IMR-90 (cell line): ENCODE measurements at regions not wholly inside any gene's neighbourhood (a gene's known extent, or its start where the extent isn't known, plus 50 kb on each side); places are given as distances from the start of the nearest gene placed in this dataset.

Source experiments
- ATAC-seq: fragments of 200-7000 bp; cut with Tn5 transposase; 2 replicates; pipeline ENCODE4 v1.9.1; 2020; ENCODE audit warnings: low read depth, mild to moderate bottlenecking, moderate library complexity
- BruUV-seq: library from RNA; stranded (reverse); fragments of 400-500 nt; replicated peaks from 2 replicates; lab custom pipeline; 2021; lab: Mats Ljungman, UMichigan
- CTCF ChIA-PET: fragments of 300-600 bp; formaldehyde crosslinking; extraction: SDS; loops from one replicate; lab custom pipeline; 2021; ENCODE audit warnings: antibody characterized with exemption; lab: Yijun Ruan, JAX
- POLR2A ChIA-PET: fragments of 300-600 bp; sonication (Branson Sonifier 250); formaldehyde crosslinking; loops from one replicate; lab custom pipeline; 2022; ENCODE audit warnings: antibody characterized with exemption; ENCODE audit not compliant: unreplicated experiment; lab: Charles Lee
- DNase-seq: peaks from one replicate; pipeline ENCODE4 v3.0.0; 2013
- H2AFZ ChIP-seq: replicated peaks from 2 replicates; pipeline ENCODE3; 2013; ENCODE audit warnings: low read length, mild to moderate bottlenecking; ENCODE audit not compliant: poor library complexity
- H2AK5ac ChIP-seq: 2 replicates; pipeline ENCODE4 v1.6.1; 2013; ENCODE audit warnings: low read depth, low read length, inconsistent platforms
- H2AK9ac ChIP-seq: replicated peaks from 2 replicates; pipeline ENCODE3; 2013; ENCODE audit warnings: mild to moderate bottlenecking, low read depth, low read length, moderate library complexity; ENCODE audit not compliant: poor library complexity
- H2BK120ac ChIP-seq: 2 replicates; pipeline ENCODE4 v1.6.1; 2013; ENCODE audit warnings: low read depth, low read length, inconsistent platforms
- H2BK15ac ChIP-seq: 3 replicates; pipeline ENCODE4 v1.6.1; 2013; ENCODE audit warnings: low read depth, low read length, inconsistent platforms
- H2BK20ac ChIP-seq: 2 replicates; pipeline ENCODE4 v1.6.1; 2013; ENCODE audit warnings: low read depth, mild to moderate bottlenecking, inconsistent platforms, low read length, moderate library complexity
- H2BK5ac ChIP-seq: 2 replicates; pipeline ENCODE4 v1.6.1; 2013; ENCODE audit warnings: mild to moderate bottlenecking, low read depth, low read length, inconsistent platforms; ENCODE audit not compliant: poor library complexity, severe bottlenecking
- H3K14ac ChIP-seq: replicated peaks from 2 replicates; pipeline ENCODE4 v1.6.1; 2013; ENCODE audit warnings: low read depth, low read length, inconsistent platforms
- H3K18ac ChIP-seq: 2 replicates; pipeline ENCODE4 v1.6.1; 2013; ENCODE audit warnings: low read depth, low read length, control low read depth
- H3K23ac ChIP-seq: 2 replicates; pipeline ENCODE4 v1.6.1; 2013; ENCODE audit warnings: low read depth, low read length, inconsistent platforms
- H3K27ac ChIP-seq: 2 replicates; pipeline ENCODE4 v1.5.1; 2013; ENCODE audit warnings: mild to moderate bottlenecking, control low read depth, low read length; ENCODE audit not compliant: insufficient read depth
- H3K27me3 ChIP-seq: 2 replicates; pipeline ENCODE4 v1.6.1; 2013; ENCODE audit warnings: low read length; ENCODE audit not compliant: control insufficient read depth, insufficient read depth
- H3K36me3 ChIP-seq: 2 replicates; pipeline ENCODE4 v1.6.1; 2013; ENCODE audit warnings: low read length, mixed read lengths; ENCODE audit not compliant: control insufficient read depth, insufficient read depth
- H3K4ac ChIP-seq: 2 replicates; pipeline ENCODE4 v1.6.1; 2013; ENCODE audit warnings: low read depth, low read length, inconsistent platforms
- H3K4me1 ChIP-seq: 2 replicates; pipeline ENCODE4 v1.6.1; 2013; ENCODE audit warnings: low read length, mixed read lengths; ENCODE audit not compliant: control insufficient read depth, insufficient read depth
- H3K4me2 ChIP-seq: 2 replicates; pipeline ENCODE4 v1.6.1; 2013; ENCODE audit warnings: low read depth, mild to moderate bottlenecking, control low read depth, low read length, moderate library complexity
- H3K4me3 ChIP-seq: 2 replicates; pipeline ENCODE4 v1.5.1; 2013; ENCODE audit warnings: low read depth, mild to moderate bottlenecking, control low read depth, low read length, moderate library complexity; ENCODE audit not compliant: insufficient read depth
- H3K56ac ChIP-seq: 2 replicates; pipeline ENCODE4 v1.6.1; 2013; ENCODE audit warnings: low read length, inconsistent platforms; ENCODE audit not compliant: insufficient read depth; ENCODE audit errors: extremely low read depth
- H3K79me1 ChIP-seq, 2 experiments: 2 replicates each; pipeline ENCODE4 v1.6.1; 2013; ENCODE audit warnings: low read length in 2 of 2, inconsistent platforms in 1 of 2, low read depth in 1 of 2
- H3K9ac ChIP-seq: 2 replicates; pipeline ENCODE4 v1.6.1; 2013; ENCODE audit warnings: low read depth, low read length, control low read depth
- H3K9me1 ChIP-seq: 2 replicates; pipeline ENCODE4 v1.6.1; 2013; ENCODE audit warnings: low read length, inconsistent platforms; ENCODE audit not compliant: insufficient read depth
- H3K9me3 ChIP-seq: 2 replicates; pipeline ENCODE4 v1.6.1; 2013; ENCODE audit warnings: low read length; ENCODE audit not compliant: control insufficient read depth, insufficient read depth
- H4K20me1 ChIP-seq: 2 replicates; pipeline ENCODE4 v1.6.1; 2013; ENCODE audit warnings: low read length, inconsistent platforms; ENCODE audit not compliant: insufficient read depth
- H4K5ac ChIP-seq: 2 replicates; pipeline ENCODE4 v1.6.1; 2013; ENCODE audit warnings: mild to moderate bottlenecking, low read depth, low read length, control low read depth
- H4K8ac ChIP-seq, 2 experiments: 2 replicates each; pipeline ENCODE4 v1.6.1; 2013; ENCODE audit warnings: low read depth in 2 of 2, low read length in 2 of 2, control low read depth in 1 of 2, inconsistent platforms in 1 of 2
- H4K91ac ChIP-seq: 2 replicates; pipeline ENCODE4 v1.6.1; 2013; ENCODE audit warnings: low read depth, low read length, inconsistent platforms; ENCODE audit not compliant: insufficient read depth
- CEBPB ChIP-seq: IDR thresholded peaks from 2 replicates; pipeline ENCODE4 v1.6.1; 2012; ENCODE audit warnings: low read depth, low read length, improper control_type of control experiment
- CHD1 ChIP-seq: IDR thresholded peaks from 2 replicates; pipeline ENCODE4 v1.6.1; 2012; ENCODE audit warnings: low read depth, low read length, improper control_type of control experiment
- ELK1 ChIP-seq: fragments of 150-350 bp; IDR thresholded peaks from 2 replicates; pipeline ENCODE4 v1.6.1; 2016; ENCODE audit warnings: low read depth, mild to moderate bottlenecking, low read length, moderate library complexity, borderline replicate concordance
- FOS ChIP-seq: fragments of 150-350 bp; IDR thresholded peaks from 2 replicates; pipeline ENCODE4 v1.6.1; 2016; ENCODE audit warnings: low read depth, low read length
- MAFK ChIP-seq: IDR thresholded peaks from 2 replicates; pipeline ENCODE4 v1.6.1; 2012; ENCODE audit warnings: low read depth, low read length, improper control_type of control experiment
- MAZ ChIP-seq: IDR thresholded peaks from 2 replicates; pipeline ENCODE4 v1.6.1; 2012; ENCODE audit warnings: low read depth, mild to moderate bottlenecking, low read length, improper control_type of control experiment, moderate library complexity, borderline replicate concordance
- NFE2L2 ChIP-seq: fragments of 150-350 bp; IDR thresholded peaks from 2 replicates; pipeline ENCODE4 v1.6.1; 2016; ENCODE audit warnings: low read depth, mild to moderate bottlenecking, low read length
- POLR2A ChIP-seq: IDR thresholded peaks from 2 replicates; pipeline ENCODE4 v1.6.1; 2012; ENCODE audit warnings: mild to moderate bottlenecking, low read depth, low read length
- RAD21 ChIP-seq: IDR thresholded peaks from 2 replicates; pipeline ENCODE4 v1.6.1; 2012; ENCODE audit warnings: low read length, improper control_type of control experiment
- RCOR1 ChIP-seq: IDR thresholded peaks from 2 replicates; pipeline ENCODE4 v1.6.1; 2012; ENCODE audit warnings: mild to moderate bottlenecking, low read length, improper control_type of control experiment; ENCODE audit not compliant: insufficient replicate concordance
- RFX5 ChIP-seq: IDR thresholded peaks from 2 replicates; pipeline ENCODE4 v1.8.0; 2012; ENCODE audit warnings: low read depth, mild to moderate bottlenecking, low read length, moderate library complexity
- WGBS, 2 experiments: methylation state at CpG; one replicate each; pipeline versions ENCODE4 v1.1.5 to v1.1.7; 2013; ENCODE audit warnings: missing lambda C conversion rate in 2 of 2; ENCODE audit not compliant: insufficient read length in 1 of 2; ENCODE audit errors: extremely low coverage in 2 of 2; 5-methylcytosine and 5-hydroxymethylcytosine counted together
- dilution Hi-C: fragments of 300-500 bp; cut with HindIII; formaldehyde crosslinking; loops from one replicate; pipeline ENCODE4 v1.14.3; 2018; ENCODE audit warnings: low sequenced_read_pairs; ENCODE audit not compliant: unreplicated experiment
- in situ Hi-C: fragments of 300-500 bp; cut with MboI; formaldehyde crosslinking; loops from 3 replicates; pipeline ENCODE4 v1.14.3; 2019; ENCODE audit warnings: low sequenced_read_pairs, inconsistent platforms, mixed read lengths
- intact Hi-C: fragments of 100-400 bp; cut with micrococcal nuclease; formaldehyde crosslinking; loops from 2 replicates; pipeline ENCODE4 v1.10.0; 2022
- TF ChIP-seq, protein P1 (sequence below): fragments of 150-350 bp; IDR thresholded peaks from 2 replicates; pipeline ENCODE4 v1.6.1; 2017; ENCODE audit warnings: mild to moderate bottlenecking, antibody characterized with exemption, low read length, low read depth

- no peaks in the 10 kb centered on the region for H4K20me1 ChIP-seq
- WGBS, 2 experiments, result no CpG with 5 or more reads among the region's 1 CpG
- no peak overlapping the region for H2AFZ ChIP-seq
- no peak overlapping the region for H3K56ac ChIP-seq
- dilution Hi-C loops (no loop called here), intact Hi-C loops (no loop called here), in situ Hi-C loops (no loop called here)
- H2BK5ac ChIP-seq, result no peak overlapping the region
- H3K79me1 ChIP-seq, result no peaks in the 10 kb centered on the region
- CTCF ChIA-PET, result no interaction called here
- no peak overlapping the region for H3K23ac ChIP-seq
- no TSS peak for BruUV-seq
- H3K4me3 ChIP-seq, result no peak overlapping the region
- H2AK9ac ChIP-seq, result no peak overlapping the region
- H3K9me3 ChIP-seq, result no peaks in the 10 kb centered on the region
- no peak overlapping the region for H3K4ac ChIP-seq
- no peak overlapping the region for H3K18ac ChIP-seq
- H3K4me1 ChIP-seq, result no peaks in the 10 kb centered on the region
- H3K14ac ChIP-seq, result no peak overlapping the region
- no peak overlapping the region for H2BK15ac ChIP-seq
- no peak overlapping the region for H4K91ac ChIP-seq
- H2BK20ac ChIP-seq, result no peak overlapping the region
- TF ChIP-seq RCOR1 (no peak), NFE2L2 (no peak), RAD21 (no peak), MAFK (no peak), CEBPB (no peak), POLR2A (no peak), FOS (no peak), CHD1 (no peak), RFX5 (no peak), ELK1 (no peak), MAZ (no peak)
- TF ChIP-seq, protein P1, sequence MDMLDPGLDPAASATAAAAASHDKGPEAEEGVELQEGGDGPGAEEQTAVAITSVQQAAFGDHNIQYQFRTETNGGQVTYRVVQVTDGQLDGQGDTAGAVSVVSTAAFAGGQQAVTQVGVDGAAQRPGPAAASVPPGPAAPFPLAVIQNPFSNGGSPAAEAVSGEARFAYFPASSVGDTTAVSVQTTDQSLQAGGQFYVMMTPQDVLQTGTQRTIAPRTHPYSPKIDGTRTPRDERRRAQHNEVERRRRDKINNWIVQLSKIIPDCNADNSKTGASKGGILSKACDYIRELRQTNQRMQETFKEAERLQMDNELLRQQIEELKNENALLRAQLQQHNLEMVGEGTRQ, result no peak
- H3K36me3 ChIP-seq, result no peaks in the 10 kb centered on the region
- no peaks in the 10 kb centered on the region for H3K27me3 ChIP-seq
- POLR2A ChIA-PET, result no interaction called here
- no peaks in the 10 kb centered on the region for H3K9me1 ChIP-seq
- DNase-seq (no peak), ATAC-seq (no peak)
- H3K9ac ChIP-seq, result no peak overlapping the region
- no peak overlapping the region for H4K5ac ChIP-seq
- H3K27ac ChIP-seq, result no peak overlapping the region
- H3K4me2 ChIP-seq, result no peak overlapping the region
- H2BK120ac ChIP-seq, result no peak overlapping the region
- H2AK5ac ChIP-seq, result no peak overlapping the region
- no peak overlapping the region for H4K8ac ChIP-seq
Measured at GRCh38 chr13:39159846-39160370, 121.7 kb downstream of the NHLRC3 start.
